ENCODE measurements at regions not wholly inside any gene's neighbourhood (a gene's known extent, or its start where the extent isn't known, plus 50 kb on each side); places are given as distances from the start of the nearest gene placed in this dataset.

DNA sequence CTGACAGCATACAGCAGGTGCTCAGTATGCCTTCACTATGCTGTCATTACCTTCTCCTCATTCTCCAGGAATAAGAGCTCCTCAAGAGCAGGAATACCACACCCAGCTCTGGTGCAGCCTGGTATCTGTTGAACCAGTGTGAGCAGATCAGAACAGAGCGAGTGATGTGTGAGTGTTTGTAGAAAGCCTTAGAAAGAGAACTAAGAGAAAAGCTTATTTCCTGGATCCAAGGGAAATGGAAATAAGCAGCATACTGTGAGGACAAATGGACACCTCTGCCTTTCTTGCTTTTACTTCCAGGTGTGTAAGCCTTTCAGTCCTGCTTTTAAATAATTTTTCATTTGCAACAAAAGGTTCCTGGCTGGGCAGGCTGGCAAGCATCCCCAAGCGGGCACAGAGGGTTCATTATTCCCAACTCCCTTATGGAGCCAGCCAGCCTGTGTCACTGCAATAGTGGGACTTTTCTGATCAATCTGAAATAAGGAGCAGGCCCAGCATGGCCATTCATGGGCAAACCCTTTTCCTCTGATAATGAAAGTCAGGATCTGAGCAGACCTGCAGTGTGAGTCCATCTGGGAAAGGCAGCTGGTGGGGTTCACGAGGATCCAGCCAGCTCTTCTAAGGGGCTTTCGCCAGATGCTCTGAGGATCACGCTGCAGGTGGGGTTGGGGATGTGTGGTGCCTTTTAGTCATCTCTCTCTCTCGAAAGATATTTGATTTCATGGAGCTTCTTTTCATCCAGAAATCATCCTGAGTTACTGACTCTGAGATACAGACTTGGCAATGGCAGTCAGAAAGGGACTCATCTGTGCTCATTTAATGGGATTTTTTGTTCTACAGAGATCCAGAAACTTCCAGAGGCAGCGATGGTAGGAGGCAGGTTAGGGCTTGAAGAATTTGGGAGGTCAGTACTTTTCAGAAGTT, 594.9 kb upstream of the CFAP20DC start:
- DNase-seq: no peak

DNA sequence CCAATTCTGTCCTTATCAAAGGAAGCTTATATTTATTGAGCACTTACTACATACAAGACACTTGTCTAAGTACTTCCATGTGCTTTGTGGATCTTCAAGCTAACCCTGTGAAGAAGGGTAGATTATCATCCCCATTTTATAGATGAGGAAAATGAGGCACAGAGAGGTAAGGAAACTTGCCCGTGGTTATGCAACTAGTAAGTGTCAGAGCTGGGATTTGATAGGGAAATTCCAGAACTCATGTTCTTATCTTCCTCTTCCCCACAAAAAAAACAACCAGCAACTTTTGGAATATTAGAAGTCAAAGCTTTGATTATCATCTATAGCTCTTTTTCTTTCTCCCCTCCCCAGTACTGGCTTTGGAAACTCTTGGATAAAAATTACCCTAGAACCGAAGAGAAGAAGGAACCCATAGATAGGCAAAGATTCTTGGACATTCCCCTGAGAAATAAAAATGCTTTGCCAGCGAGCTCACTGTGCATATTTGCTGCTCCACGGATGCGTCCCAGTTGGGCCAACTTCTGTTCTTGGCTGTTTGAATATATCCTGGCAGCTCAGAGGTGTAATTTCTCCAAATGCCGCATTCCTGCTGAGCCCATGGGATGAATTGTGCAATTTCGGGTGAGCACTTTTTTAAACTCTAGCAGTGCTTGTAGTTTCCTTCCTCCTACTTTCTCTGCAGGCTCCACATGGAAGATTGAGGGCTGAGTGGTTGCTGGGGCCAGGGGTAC, 591.5 kb upstream of the CFAP20DC start:
- peak; percentile 65 for DNase-seq

DNA sequence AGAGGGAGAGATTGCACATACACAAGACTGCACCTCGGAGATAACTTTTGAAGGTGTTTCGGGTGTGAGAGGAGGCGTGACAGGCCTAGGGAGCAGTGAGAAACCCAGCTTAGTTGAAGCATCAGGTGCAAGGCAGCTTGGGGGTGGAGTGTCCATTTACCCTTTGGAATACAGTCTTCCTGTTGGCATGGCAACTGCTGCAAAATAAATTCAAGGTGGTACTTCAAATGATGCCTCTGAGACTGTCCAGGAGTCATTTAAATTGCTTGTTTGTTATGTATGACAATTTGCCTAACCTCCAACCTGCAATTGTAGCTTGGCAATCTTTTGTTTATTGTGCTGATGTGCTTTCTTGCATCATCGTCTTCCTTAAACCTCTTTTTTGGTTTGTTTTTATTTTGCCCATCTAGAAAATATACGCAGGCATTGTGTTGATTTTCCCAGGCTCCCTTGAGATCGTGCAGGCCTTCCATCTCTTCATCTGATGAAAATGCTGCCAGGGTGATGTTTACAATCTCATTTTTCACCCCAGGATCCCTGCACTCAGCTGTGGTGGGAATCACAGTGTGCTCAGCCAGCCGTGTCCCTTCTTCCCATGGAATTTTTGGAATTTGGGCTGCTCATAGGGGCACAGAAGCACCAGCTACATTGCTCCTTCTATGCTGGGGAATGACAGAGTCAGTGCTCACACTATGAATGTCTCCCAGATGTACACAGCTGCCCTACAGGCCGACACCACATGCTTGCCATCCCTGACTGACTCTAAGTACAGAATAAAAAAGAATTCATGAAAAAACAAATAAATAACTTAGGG, 583.1 kb upstream of the CFAP20DC start:
- peak; percentile 10 for DNase-seq

DNA sequence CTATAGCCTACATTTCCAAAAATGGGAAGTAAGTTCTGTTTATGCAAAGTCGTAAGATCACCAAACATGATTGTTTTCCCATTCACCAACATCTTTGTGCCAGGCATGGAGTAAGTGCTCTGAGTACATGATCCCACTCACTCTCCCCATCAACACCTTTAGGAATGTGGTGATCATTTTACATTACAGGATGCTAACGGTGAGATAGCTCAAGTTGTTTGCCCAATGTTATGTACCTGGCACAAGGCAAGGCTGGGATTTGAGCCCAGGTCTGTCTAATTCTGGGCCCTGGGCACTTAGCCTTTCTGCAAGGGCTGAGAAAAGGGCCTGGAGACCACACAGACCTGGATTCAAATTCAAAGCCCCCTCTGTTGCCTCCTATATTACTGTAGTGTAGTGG, 581.7 kb upstream of the CFAP20DC start:
- no peak for DNase-seq

DNA sequence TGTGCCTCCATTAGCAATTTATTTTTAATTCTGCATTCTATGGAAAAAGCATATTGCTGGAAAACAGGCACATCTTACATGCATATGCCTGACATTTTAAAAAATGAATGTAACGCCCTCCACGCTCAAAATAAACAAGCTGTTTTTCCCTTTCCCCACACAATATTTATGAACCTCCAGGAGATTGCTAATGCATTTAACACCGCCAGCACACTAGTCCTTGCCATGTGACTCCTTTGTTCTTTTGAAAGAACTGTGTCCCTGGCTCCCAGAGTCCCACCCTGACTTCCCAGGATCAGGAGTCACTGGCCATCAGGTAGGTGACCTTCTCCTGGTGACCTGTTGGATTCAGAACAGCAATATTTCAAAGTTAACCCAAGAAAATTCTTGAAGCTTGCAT, 571.2 kb upstream of the CFAP20DC start:
- no peak for DNase-seq

DNA sequence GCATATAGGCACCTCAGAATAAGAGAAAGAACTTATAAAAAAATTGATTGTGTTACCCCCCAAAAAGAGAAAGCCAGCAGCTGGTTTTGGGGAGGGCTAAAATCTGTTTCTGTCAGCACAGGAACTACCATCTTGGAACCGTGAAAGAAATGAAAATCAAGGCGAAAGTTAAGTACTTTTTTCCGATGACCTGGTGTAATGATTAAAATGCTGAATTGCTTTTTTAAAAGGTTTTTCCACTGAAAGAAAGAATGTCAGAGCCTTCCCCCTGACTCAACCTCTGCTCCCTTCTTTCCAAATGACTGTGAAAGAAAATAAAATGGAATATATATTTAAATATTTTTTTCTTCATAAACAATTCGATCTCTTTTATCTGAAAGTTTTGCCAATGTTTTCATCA, 570.5 kb upstream of the CFAP20DC start:
- DNase-seq: no peak

DNA sequence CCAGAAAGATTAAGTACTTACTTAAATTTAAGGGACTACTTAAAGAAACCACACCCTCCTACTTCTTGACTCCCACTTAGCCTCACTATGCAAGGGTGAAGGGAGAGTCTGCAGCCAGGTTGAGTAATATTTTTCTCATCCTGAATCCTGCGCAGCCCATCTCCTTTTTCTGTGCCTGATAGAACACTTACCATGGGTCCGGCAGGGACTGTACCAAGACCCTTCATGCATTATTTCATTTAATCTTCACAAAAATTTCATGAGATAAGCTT, 562.6 kb upstream of the CFAP20DC start:
- no peak for DNase-seq

DNA sequence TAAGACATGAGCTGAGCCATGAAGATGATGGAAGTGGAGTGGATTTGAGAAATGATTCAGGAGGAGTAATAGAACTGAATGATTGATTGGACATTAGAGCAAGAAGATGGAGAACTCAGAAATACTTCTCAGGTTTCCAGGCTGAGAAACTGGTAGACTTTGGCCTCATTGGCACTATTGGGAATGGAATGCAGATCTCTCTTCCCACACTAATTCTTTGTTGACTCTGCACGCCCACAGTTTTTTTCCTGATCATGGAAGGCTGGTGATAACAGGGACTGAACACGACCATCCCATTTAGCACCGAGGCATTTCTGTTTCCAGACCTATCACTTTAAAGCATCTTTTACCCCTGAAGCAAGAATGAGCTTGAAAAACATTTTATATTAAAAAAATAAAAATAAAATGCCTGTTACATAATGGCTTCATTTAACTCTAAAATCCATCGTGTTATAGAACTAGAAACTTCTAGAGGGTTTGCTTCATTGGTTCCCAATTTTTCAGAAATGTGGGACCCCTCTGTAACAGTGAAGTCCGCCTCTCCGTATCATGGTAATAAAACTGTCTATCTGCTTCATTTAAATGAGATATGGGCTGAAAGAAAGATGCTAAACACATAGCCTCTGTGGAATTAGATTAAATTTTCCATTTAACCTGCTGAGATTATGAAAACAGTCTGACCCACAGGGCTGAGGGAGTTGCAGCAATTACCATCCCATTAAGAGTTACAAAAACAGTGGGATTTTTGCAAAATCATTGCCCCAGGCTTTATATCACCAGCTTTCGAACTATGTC, 562.0 kb upstream of the CFAP20DC start:
- no peak for DNase-seq

DNA sequence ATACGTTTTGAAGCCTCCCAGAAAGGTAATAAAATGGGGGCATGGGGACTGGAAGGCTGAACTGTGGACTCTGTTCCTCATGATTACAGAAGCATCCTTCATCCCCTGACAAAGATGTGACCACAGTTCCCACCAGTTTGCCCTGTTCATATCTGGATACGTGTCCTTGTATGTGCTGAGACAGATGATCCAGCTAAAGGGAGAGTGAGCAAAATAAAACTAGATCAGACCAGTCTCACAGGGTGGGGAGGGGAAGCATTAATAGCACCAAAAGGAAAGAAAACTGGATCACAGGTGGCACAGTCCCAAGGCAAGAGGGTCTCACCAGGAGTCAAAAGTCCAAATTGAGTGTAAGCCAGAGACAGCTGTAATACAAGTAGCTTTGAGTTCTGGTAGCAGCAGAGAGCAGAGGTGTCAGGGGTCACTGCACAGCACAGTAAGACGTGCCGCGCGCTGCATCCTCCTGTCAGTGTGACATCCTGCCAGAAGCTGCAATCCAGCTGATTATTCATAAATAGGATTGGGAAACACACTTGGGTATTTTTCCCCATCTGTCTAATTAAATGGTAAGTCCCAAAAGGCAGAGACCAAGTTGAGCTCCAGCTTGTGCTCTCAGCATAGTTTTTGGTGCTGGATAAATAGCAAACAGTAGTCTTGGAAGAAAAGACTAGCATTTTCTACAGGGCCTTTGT, 560.0 kb upstream of the CFAP20DC start:
- DNase-seq: no peak

DNA sequence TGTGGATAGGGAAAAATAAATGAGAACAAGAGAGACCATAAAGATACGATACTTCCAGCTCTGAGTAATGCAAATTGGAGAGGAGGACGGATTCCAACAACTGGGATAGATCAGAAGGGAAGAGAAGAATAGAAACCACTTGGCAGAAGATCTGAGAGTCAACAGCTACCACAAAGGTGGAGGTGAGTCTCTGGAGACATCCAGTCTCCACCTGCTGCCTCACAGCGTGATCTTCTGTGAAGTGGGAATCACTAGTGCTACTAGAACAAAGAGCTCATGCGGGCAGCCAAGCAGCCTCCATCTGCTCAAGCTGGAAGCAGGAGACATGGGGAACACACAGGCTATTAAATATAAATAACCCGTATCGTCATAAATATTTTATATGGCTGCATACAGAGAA, 558.5 kb upstream of the CFAP20DC start:
- no peak for DNase-seq

DNA sequence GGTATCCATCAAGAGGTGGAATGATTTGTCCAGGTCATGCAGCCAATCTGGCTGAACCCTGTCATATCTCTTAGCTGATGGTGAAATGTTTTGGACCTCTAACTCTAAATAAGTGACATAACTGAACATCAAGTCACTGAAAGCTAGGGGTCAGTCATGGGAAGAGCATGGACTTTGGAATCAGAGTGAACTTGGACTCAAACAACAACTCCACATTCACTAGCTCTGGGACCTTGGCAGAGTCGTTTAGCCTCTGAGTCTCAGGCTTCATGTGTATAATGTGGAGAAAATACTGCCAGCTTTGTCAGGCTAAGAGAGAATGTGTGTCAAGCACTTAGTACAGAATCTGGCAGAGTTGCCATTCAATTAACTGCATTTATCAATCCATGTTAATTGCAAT, 557.8 kb upstream of the CFAP20DC start:
- peak; percentile 3 for DNase-seq

DNA sequence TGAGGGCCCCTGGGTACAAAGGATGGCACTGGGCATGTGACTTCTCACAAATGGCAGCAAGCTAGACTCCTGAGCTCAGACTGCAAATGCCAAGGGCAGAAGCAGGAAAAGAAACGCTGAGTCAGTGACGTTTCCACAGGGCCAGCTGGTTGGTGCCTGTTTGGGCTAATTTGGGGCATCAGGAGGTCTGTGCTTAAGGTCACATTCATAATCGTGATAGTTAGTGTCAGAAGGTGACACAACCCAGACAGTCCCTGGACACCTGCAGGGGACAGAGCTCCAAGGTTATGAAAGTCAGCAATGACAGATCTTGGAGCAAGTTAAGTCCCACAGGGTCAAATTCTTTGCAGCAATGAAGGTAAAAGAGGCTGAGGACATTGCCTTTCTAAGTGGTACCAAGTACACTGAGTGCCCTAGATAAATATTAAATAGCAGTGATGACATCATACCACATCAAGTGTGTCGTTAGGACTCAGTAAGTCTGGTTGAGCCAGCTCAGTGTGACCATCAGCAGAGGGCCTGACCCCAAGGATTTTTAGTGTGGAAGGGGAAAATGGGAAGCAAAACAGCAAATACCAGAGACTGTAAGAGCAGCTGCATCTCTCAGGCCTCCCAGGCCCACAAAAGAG, 556.9 kb upstream of the CFAP20DC start:
- DNase-seq: no peak

DNA sequence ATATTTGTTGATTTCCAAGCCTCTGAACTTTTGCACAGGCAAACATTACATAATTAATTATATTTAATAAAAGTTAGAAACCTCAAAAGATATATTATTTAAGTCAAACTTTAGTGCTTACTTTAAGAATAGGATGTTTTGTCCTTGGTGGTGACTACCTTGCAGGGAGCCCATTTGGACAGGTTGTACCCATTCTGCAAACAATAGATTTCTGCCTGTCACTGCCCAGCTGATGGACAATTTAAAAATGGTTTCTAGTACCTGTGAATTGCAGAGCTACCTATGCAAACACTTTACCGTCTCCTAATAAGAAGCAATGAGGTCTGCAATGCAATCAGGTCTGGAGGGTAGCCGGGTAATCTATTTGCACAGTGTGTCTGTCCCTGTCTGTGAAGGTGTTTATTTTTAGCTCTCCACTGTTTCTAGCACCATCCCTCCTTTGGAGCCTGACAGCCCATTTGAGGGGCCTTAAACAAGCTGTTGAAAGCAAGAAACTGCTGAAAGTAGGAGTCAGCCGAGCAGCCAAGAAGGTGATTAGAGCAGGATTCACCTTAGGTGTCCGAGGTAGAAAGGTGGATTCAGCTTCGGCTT, 556.2 kb upstream of the CFAP20DC start:
- DNase-seq: no peak

DNA sequence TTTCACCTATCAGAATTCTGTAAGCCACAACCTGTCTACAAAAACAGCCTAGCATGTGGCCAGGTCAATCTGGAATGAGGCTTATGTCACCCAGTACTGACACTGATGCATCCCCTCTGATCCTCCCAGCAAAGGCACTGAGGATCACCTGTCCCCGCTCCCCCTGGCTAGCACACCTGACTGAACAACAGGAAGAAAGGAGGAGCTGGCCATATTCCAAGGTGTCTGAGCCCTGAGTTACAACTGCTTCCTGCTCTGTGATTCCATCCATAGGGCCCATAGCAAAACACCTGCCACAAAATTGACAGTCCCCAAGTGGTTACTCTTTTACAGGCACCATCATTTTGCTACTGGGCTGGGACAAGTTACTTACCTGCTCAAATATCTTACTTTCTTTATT, 555.5 kb upstream of the CFAP20DC start:
- DNase-seq: no peak

DNA sequence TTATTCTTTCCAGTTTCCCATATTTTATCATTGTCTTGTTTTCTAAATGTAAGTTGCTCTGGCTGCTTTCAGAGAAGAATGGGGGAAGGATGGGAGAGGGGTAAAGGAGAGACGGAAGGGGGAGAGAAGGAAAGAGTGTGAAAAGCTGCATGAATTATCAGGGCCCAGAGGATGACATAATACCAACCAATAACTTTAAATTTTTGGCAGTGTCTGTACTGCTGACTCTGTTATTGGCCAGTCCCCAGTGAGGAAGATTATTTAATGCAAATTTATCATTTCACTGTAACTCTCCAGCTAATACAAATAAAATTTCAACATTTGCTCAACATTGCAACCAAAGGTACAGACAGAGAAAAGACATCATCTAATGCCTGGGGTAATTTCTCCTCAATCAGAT, 551.7 kb upstream of the CFAP20DC start:
- DNase-seq: no peak

DNA sequence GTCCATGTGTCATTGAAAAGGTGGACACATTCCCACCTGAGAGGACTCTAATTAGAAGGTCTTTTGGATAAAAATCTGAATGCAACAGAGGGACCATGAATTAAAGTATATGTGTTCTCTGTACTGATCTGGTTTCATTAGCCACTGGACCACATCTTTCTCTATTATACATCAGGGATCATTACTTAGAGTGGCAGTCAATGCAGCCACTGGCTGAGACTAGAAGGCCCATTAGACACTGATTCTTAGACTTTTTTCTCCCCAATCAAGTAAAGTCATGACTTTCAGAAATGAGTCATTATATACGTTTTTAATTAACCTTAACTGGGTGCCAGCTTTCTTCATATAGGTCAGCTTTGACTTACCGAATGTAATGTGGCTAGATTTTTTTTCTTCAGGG, 550.8 kb upstream of the CFAP20DC start:
- no peak for DNase-seq

DNA sequence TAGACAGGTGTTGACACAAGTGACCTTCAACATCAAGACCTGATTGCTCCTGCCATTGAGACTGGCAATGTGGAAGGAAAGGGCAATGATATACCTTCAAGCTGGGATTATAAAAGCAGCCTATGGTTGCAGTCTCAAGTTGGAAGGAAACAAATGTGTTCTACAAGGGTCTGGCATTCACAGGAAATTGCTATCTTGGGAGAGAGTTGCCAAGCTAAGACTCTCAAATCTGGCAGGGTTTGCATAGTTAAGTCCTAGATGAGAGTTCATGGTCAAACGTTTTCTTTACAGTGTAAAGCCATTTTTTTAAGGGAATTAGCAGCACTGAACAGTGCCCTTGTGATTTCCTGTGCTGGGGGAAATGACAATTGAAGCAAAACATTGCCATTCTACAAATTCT, 546.9 kb upstream of the CFAP20DC start:
- no peak for DNase-seq

DNA sequence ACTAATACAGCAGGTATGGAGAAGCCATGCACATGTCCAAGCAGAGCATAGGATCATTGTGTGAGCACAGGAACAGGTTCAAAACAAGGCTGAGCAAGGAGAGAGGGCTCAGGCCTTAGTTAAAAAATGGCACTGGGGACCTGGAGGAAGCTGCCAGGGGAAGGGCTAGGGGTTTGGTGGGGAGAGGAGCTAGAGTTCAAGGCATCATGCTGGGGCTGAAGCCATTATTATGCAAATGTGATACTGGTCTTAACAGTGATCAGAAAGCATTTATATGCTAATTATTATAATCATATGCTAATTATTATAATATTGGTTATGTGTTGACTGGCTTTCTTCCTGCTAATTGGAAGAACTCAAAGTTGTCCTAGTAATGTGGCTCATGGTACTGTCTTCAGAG, 546.0 kb upstream of the CFAP20DC start:
- DNase-seq: no peak

DNA sequence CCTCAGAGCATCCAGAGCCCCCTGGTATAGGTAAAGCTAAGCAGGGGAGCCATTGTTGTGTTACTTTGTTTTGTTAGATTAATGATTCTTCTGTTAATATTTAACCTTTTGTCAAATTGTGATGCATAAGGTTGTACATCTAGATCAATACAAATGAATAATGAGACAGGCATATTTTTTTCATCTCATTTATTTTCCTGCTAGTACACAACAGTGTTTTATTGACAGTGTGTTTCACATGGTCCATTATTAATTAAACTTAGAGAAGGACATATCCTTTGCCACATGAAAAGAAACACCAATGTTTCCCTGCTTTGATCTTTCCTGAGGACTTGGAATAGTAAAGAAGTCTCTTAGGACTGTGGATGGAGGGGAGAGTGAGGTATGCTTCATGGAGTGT, 543.6 kb upstream of the CFAP20DC start:
- no peak for DNase-seq

DNA sequence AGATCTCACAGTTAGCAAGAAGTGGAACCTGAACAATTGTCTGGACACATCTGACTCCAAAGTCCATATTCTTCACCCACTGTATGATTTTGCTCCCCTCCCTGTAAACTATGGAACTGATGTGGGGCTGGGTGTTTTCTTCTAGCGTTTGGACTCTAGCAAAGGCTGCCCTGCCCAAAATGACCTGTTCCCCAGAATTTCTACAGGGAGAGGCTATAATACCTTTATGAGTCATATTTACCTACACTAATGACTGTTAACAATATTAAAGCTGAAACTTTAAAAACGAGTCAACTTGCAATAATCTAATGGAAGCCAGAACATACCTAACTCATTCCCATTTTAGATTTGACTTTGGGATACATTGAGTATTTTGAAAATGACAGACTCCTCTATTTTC, 531.2 kb upstream of the CFAP20DC start:
- no peak for DNase-seq

DNA sequence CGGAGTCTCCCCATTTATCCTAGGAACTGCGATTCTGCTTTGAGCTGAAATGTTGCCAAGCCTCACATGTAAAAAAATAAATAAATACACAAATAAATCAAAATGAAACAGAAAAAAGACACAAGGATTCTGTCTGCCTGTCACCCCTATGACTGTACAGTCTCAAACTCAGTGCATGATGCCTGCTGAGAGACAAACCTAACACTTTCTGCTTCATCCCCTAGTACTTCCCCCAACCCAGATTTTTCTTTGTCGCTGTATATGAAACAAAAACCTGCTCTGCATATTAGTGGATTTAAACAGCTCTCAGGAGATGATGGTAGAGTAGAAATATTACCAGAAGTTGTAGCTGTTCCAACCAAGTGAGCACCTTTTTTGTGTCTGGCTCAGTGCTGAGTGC, 530.7 kb upstream of the CFAP20DC start:
- DNase-seq: no peak

Measured in fibroblast of skin of right biceps (primary cell).